Islet of Langerhans (tissue), 1 donor: ENCODE measurements at regions not wholly inside any gene's neighbourhood (a gene's known extent, or its start where the extent isn't known, plus 50 kb on each side); places are given as distances from the start of the nearest gene placed in this dataset.
"Not testable (repeated sequence)": the region's sequence is repeated elsewhere in the genome, so short reads cannot be mapped to it uniquely, and the experiment has no call there.

Source experiments
- FAIRE-seq: peaks from one replicate; lab custom pipeline; 2011; peaks lifted over from hg19 to GRCh38; lab: Jason Lieb, UNC

GRCh38 chr3:86887876-86888275 is 103.1 kb downstream of the VGLL3 start:
- no peak for FAIRE-seq

- no peak for FAIRE-seq
These were observed 110.9 kb downstream of the VGLL3 start for GRCh38 chr3:86880066-86880465.

- FAIRE-seq: peak; percentile 45
These were observed 114.3 kb downstream of the VGLL3 start for GRCh38 chr3:86876504-86877181.

- not testable (repeated sequence) for FAIRE-seq
These were observed 116.2 kb downstream of the VGLL3 start for GRCh38 chr3:86874790-86875189.

- no peak for FAIRE-seq
These were observed 121.4 kb downstream of the VGLL3 start for GRCh38 chr3:86869566-86869965.

- FAIRE-seq: no peak
These were observed 123.0 kb downstream of the VGLL3 start for GRCh38 chr3:86867982-86868381.

- no peak for FAIRE-seq
These were observed 125.4 kb downstream of the VGLL3 start for GRCh38 chr3:86865506-86865905.

- no peak for FAIRE-seq
These were observed 134.2 kb downstream of the VGLL3 start for GRCh38 chr3:86856711-86857110.

- FAIRE-seq: no peak
These were observed 141.0 kb downstream of the VGLL3 start for GRCh38 chr3:86849991-86850390.

- FAIRE-seq: no peak
These were observed 145.2 kb downstream of the VGLL3 start for GRCh38 chr3:86845726-86846125.

GRCh38 chr3:86838927-86839326 is 152.0 kb downstream of the VGLL3 start:
- no peak for FAIRE-seq

GRCh38 chr3:86837871-86838270 is 153.1 kb downstream of the VGLL3 start:
- FAIRE-seq: no peak

GRCh38 chr3:86830566-86830965 is 160.4 kb downstream of the VGLL3 start:
- FAIRE-seq: peak; percentile 47

- FAIRE-seq: no peak
These were observed 162.2 kb downstream of the VGLL3 start for GRCh38 chr3:86828751-86829150.

- FAIRE-seq: not testable (repeated sequence)
These were observed 163.4 kb downstream of the VGLL3 start for GRCh38 chr3:86827582-86827981.

- FAIRE-seq: no peak
These were observed 164.7 kb downstream of the VGLL3 start for GRCh38 chr3:86826292-86826691.

- FAIRE-seq: no peak
These were observed 175.1 kb downstream of the VGLL3 start for GRCh38 chr3:86815880-86816279.

GRCh38 chr3:86814918-86815655 is 175.9 kb downstream of the VGLL3 start:
- FAIRE-seq: no peak

GRCh38 chr3:86814321-86814720 is 176.6 kb downstream of the VGLL3 start:
- FAIRE-seq: no peak

GRCh38 chr3:86801921-86802320 is 189.0 kb downstream of the VGLL3 start:
- FAIRE-seq: no peak

- FAIRE-seq: no peak
These were observed 189.9 kb downstream of the VGLL3 start for GRCh38 chr3:86801066-86801465.

GRCh38 chr3:86800116-86800515 is 190.8 kb downstream of the VGLL3 start:
- no peak for FAIRE-seq

GRCh38 chr3:86797946-86798345 is 193.0 kb downstream of the VGLL3 start:
- FAIRE-seq: no peak
